Aorta (tissue), 5 donors: ENCODE measurements at regions not wholly inside any gene's neighbourhood (a gene's known extent, or its start where the extent isn't known, plus 50 kb on each side); places are given as distances from the start of the nearest gene placed in this dataset.

ENCODE experiments used
- ATAC-seq: fragments of 200-7000 bp; cut with Tn5 transposase; one replicate; pipeline ENCODE4 v1.9.1; 2022; ENCODE audit warnings: moderate library complexity; ENCODE audit not compliant: low FRiP score
- DNase-seq, 2 donors: peaks; one replicate each; pipeline ENCODE4 v3.0.0-alpha.2; 2020
- H3K27ac ChIP-seq, 2 donors: one replicate each; pipeline ENCODE4 v1.5.1; 2013; ENCODE audit warnings: low read length in 2 of 2, mild to moderate bottlenecking in 2 of 2, moderate library complexity in 2 of 2, control low read depth in 1 of 2, inconsistent platforms in 1 of 2, low read depth in 1 of 2
- H3K27me3 ChIP-seq, 2 donors: one replicate each; pipeline ENCODE4 v1.6.1; 2013; ENCODE audit warnings: control low read depth in 1 of 2, low read length in 1 of 2, mild to moderate bottlenecking in 1 of 2, moderate library complexity in 1 of 2; ENCODE audit not compliant: insufficient read depth in 2 of 2, control insufficient read depth in 1 of 2
- H3K36me3 ChIP-seq, 2 donors: one replicate each; pipeline ENCODE4 v1.6.1; 2013; ENCODE audit warnings: control low read depth in 1 of 2, low read length in 1 of 2, mild to moderate bottlenecking in 1 of 2; ENCODE audit not compliant: insufficient read depth in 2 of 2, control insufficient read depth in 1 of 2
- H3K4me1 ChIP-seq, 2 donors: one replicate each; pipeline ENCODE4 v1.6.1; 2013; ENCODE audit warnings: low read length in 2 of 2, control low read depth in 1 of 2, mild to moderate bottlenecking in 1 of 2, moderate library complexity in 1 of 2; ENCODE audit not compliant: insufficient read depth in 2 of 2, control insufficient read depth in 1 of 2
- H3K4me3 ChIP-seq, 2 donors: one replicate each; pipeline ENCODE4 v1.5.1; 2013; ENCODE audit warnings: low read length in 2 of 2, control low read depth in 1 of 2, mild to moderate bottlenecking in 1 of 2
- H3K9me3 ChIP-seq: one replicate; pipeline ENCODE4 v1.6.1; 2013; ENCODE audit warnings: mild to moderate bottlenecking, low read length; ENCODE audit not compliant: control insufficient read depth
- WGBS, 2 donors: extraction: QIAGEN DNeasy Blood & Tissue Kit; methylation state at CpG; one replicate each; pipeline ENCODE4 v1.1.7; 2013; 5-methylcytosine and 5-hydroxymethylcytosine counted together
- intact Hi-C, 2 donors: fragments of 100-400 bp; cut with DNase I; formaldehyde crosslinking; loops; one replicate each; pipeline versions ENCODE4 v1.14.2 to v1.15.0; 2022
- donor health status: healthy with polysubstance abuse.
- donor health status: Bipolar disorder and iron deficiency.
- donor health status: DM: no; HTN: no; CAD: no.
- donor health status: DM: no; HTN: no; CAD: no.
- donor health status: DM: yes; HTN: yes; CAD: no.

DNA sequence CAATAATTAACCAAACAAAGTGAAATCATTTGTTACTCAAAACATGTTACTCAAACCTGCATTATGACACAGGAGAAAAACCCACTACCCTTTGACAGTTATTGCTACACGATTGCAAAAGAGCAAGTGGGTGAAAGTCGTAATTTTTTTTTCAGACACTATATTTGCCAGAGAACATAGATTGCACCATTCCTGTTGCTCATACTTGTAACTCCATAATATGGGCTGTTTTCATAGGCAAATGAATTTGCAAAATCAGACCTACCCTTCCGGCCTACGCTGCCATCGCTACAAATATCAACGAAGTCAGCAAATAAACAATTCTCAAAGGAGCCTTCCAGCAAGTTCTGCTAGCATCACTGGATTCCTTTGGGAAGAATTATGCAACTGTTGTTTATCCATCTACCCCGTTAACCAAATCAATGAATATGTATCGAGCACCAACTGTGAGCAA is 396.5 kb downstream of the IRS2 start:
- Histone ChIP-seq H3K4me1 (peaks cover 0 to 2% of the 10 kb centered on the region in 2 donors), H3K4me3 (no peak overlapping the region), H3K36me3 (no peaks in the 10 kb centered on the region), H3K27ac (no peak overlapping the region), H3K27me3 (no peaks in the 10 kb centered on the region), H3K9me3 (no peaks in the 10 kb centered on the region)
- DNase-seq (no peak), ATAC-seq (no peak)
- WGBS, 2 donors, result 91 to 92% methylated on average over 8 of the region's 8 CpGs
- intact Hi-C loops, result no loop called here

DNA sequence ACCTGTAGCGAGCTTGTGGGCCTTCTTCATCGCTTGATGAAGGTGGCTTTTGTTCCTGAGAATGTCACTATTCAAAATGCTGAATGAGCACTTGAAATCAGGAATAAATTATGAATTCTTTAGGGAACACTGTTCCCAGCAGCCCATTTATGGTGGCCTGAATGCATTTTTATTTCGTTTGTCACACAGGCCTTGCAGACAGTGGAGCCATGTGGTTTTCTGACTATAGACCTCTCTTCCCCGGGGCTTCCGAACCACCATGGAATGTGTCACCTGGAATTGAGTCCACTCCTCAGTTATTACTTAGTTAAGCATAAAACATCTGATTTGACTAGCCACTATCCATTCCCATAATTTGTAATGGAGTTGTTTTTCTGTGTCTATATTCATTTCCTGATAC is 396.9 kb downstream of the IRS2 start:
- Histone ChIP-seq H3K4me1 (peaks cover 0 to 2% of the 10 kb centered on the region in 2 donors), H3K4me3 (no peak overlapping the region), H3K27me3 (no peaks in the 10 kb centered on the region), H3K36me3 (no peaks in the 10 kb centered on the region), H3K27ac (no peak overlapping the region), H3K9me3 (no peaks in the 10 kb centered on the region)
- WGBS, 2 donors, result 93 to 96% methylated on average over 5 of the region's 5 CpGs
- DNase-seq (no peak), ATAC-seq (no peak)
- intact Hi-C loops, result no loop called here

DNA sequence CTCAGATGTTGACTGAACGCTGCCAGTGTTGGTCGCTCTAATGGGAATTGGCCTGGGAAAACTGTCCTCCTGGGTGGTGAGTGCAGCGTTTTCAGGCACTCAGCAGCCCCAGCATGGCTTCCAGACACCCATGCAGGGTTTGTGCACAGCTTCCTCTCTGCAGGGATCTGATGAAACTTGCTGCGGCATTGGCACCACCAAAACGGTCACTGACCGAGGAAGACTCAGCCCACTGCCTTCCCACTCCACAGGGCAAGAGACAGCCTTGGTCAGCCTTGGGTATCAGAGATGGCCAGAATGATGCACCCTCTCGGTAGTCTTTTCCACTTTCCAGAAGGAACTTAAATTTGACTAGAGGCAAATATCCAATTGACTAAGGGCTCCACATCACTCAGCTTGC is 398.9 kb downstream of the IRS2 start:
- peaks cover 0 to 2% of the 10 kb centered on the region in 2 donors for H3K4me1 ChIP-seq
- no peaks in the 10 kb centered on the region for H3K36me3 ChIP-seq
- no peak for DNase-seq
- H3K9me3 ChIP-seq, result no peaks in the 10 kb centered on the region
- H3K4me3 ChIP-seq, result no peak overlapping the region
- H3K27me3 ChIP-seq, result no peaks in the 10 kb centered on the region
- no peak for ATAC-seq
- H3K27ac ChIP-seq, result no peak overlapping the region
- WGBS, 2 donors, result 85 to 94% methylated on average over 7 of the region's 7 CpGs
- intact Hi-C loops, result no loop called here

DNA sequence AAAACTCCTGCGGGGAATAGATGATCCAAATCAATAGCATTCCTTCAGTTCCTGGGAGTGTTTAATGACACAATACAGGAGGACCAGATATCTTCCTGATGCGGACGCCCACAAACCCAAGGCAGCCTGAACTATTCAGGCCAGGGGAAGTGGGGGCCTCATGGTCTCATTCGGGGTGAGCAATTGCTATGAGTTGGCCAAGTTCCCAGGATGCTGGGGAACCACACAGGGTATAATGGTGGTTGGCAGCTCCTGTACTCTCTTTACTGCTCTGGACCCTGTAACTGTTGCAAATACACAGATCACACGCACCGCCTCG is 401.2 kb downstream of the IRS2 start:
- no peak for ATAC-seq
- Histone ChIP-seq H3K9me3 (no peaks in the 10 kb centered on the region), H3K4me1 (no peaks in the 10 kb centered on the region), H3K4me3 (no peak overlapping the region), H3K36me3 (no peaks in the 10 kb centered on the region), H3K27ac (no peak overlapping the region), H3K27me3 (no peaks in the 10 kb centered on the region)
- intact Hi-C loops, result no loop called here
- 85 to 89% methylated on average over 7 of the region's 7 CpGs for WGBS, 2 donors
- no peak for DNase-seq

DNA sequence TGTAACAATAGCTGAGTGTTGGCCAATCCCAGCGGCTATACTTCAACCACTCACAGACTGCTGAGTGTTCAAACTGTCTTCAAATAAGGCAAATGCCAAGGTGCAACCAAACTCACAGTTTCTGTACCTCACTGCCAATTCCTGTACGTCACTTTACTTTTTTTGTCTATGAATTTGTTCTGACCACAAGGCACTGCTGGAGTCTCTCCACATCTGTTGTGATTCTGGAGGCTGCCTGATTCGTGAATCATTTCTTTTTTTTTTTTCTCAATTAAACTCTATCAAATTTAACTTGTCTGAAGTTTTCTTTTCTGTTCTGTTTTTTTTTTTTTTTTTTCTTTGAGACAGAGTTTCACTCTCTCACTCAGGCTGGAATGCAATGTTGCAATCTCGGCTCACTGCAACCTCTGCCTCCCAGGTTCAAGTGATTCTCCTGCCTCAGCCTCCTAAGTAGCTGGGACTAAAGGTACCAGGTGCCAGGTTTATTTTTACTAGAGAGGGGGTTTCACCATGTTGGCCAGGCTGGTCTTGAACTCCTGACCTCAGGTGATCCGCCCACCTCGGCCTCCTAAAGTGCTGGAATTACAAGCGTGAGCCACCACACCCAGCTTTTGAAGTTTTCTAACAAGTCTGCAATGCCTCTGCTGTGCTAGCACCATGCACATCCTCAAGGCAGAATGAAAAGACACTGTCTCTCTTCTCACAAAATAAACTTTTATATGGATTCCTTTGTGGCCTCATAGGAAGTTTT is 401.7 kb downstream of the IRS2 start:
- Histone ChIP-seq H3K27ac (no peak overlapping the region), H3K4me1 (no peaks in the 10 kb centered on the region), H3K36me3 (no peaks in the 10 kb centered on the region), H3K27me3 (no peaks in the 10 kb centered on the region), H3K9me3 (no peaks in the 10 kb centered on the region), H3K4me3 (no peak overlapping the region)
- WGBS, 2 donors, result 59% methylated on average over 7 of the region's 7 CpGs
- intact Hi-C loops, result no loop called here
- DNase-seq, result no peak
- ATAC-seq, result no peak

DNA sequence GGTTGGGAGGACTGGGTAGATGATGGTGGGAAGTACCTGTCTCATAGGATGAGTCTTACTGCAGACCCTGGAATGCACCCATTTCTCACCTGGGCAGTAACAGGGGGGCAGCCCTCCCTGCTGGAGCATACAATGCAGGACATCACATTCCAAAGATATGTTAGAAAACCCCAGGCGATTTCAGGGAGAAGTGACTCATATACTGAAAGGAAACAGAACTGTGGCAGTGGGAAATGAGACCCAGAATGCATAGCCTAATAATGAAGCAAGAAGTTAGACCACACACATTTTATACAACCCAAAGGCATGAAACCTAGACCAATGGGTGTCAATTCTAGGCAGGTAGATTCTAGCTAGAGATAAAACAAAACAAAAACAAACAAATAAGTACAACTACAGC is 402.7 kb downstream of the IRS2 start:
- DNase-seq (no peak), ATAC-seq (no peak)
- H3K9me3 ChIP-seq, result no peaks in the 10 kb centered on the region
- no peak overlapping the region for H3K27ac ChIP-seq
- WGBS, 2 donors, result 68 to 78% methylated on average over 1 of the region's 1 CpG
- no peaks in the 10 kb centered on the region for H3K36me3 ChIP-seq
- H3K4me1 ChIP-seq, result no peaks in the 10 kb centered on the region
- H3K27me3 ChIP-seq, result no peaks in the 10 kb centered on the region
- no peak overlapping the region for H3K4me3 ChIP-seq
- intact Hi-C loops, result no loop called here

DNA sequence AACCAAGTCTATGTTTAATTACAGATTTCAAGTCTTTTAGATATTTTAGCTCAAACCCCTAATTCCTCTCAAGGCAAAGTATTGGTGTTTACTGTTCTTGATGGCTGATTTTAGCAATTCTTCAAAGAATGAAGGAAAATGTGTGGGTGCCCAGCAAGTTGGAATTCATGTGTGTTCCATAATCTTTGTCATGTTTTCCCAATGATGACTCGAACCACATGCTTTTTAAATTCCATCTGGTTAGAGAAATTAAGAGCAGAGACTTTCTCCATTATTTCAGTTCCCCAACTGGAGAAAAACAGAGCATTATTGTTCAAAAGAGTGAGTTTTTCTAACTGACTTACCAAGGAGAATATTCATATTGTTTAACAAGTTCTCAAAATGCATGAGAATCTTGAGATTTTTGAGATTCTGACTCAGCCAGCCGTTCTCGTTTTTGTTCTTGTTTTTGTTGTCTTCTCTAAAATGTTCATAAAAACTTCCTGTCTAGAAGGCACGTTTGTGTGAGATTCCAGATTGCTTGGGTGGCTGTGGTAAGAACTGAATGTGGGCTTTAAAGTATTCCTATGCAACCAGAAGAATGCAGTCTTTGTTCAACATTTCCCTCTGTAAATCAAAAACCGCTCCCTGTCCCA is 404.7 kb downstream of the IRS2 start:
- no peak overlapping the region for H3K4me3 ChIP-seq
- DNase-seq, result no peak
- no peaks in the 10 kb centered on the region for H3K36me3 ChIP-seq
- no peaks in the 10 kb centered on the region for H3K9me3 ChIP-seq
- H3K4me1 ChIP-seq, result no peaks in the 10 kb centered on the region
- 25 to 28% methylated on average over 5 of the region's 5 CpGs for WGBS, 2 donors
- intact Hi-C loops, result no loop called here
- no peak for ATAC-seq
- no peak overlapping the region for H3K27ac ChIP-seq
- H3K27me3 ChIP-seq, result no peaks in the 10 kb centered on the region

DNA sequence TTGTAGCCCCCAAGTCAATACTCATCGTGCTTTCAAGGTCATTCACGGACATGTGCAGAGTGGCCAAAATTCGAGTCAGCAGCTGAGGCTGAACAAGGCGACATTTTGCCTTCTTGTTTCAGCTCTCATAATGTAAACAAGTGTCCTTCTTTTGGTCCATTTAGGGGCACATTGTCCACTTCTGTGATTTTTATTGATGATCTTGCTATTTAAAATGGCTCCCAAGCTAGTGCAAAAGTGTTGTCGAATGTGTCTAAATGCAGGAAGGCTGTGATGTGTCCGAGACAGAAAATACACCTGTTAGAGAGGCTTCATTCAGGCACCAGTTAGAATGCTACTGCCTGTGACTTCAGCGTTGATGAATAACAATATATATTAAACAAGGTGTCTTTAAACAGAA is 405.9 kb downstream of the IRS2 start:
- H3K27ac ChIP-seq, result no peak overlapping the region
- no peaks in the 10 kb centered on the region for H3K36me3 ChIP-seq
- no peaks in the 10 kb centered on the region for H3K27me3 ChIP-seq
- DNase-seq (no peak), ATAC-seq (no peak)
- WGBS, 2 donors, result 95 to 96% methylated on average over 7 of the region's 7 CpGs
- intact Hi-C loops, result no loop called here
- H3K4me3 ChIP-seq, result no peak overlapping the region
- H3K4me1 ChIP-seq, result no peaks in the 10 kb centered on the region
- no peaks in the 10 kb centered on the region for H3K9me3 ChIP-seq

DNA sequence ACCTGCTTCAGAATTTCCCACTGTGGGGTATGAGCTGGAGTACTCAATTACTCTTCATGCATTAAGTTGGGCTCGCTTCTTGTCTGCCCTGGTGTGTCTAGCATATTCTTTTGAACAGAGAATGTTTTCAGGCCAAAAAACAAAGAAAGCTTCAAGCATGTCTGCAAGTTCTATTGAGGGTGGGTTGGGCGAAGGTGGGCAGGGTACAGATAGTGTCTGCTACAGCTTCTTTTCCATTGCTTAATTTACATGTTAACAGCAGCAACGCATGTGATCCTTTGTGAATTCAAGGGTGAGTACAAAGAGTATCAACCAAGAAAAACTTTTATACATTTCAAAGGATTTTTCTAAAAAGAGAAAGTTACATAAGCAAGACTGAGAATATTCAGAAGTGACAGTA is 406.5 kb downstream of the IRS2 start:
- WGBS, 2 donors, result 64 to 82% methylated on average over 3 of the region's 3 CpGs
- Histone ChIP-seq H3K4me1 (no peaks in the 10 kb centered on the region), H3K27ac (no peak overlapping the region), H3K27me3 (no peaks in the 10 kb centered on the region), H3K9me3 (no peaks in the 10 kb centered on the region), H3K36me3 (no peaks in the 10 kb centered on the region), H3K4me3 (no peak overlapping the region)
- ATAC-seq (no peak), DNase-seq (no peak)
- intact Hi-C loops, result no loop called here
